Smooth muscle cell (in vitro differentiated cells): ENCODE measurements at regions not wholly inside any gene's neighbourhood (a gene's known extent, or its start where the extent isn't known, plus 50 kb on each side); places are given as distances from the start of the nearest gene placed in this dataset.

ENCODE experiments used
- DNase-seq: peaks from one replicate; lab custom pipeline; 2025; ENCODE audit not compliant: unreplicated experiment; lab: John Stamatoyannopoulos, UW
- H2AFZ ChIP-seq: fragments of 200-600 bp; sonication (generic); 2 replicates; pipeline ENCODE4 v1.6.0; 2016; ENCODE audit warnings: antibody characterized with exemption, low read depth, mild to moderate bottlenecking
- H3F3A ChIP-seq: fragments of 200-600 bp; sonication (generic); 2 replicates; pipeline ENCODE4 v1.6.0; 2017; ENCODE audit warnings: antibody characterized with exemption, low read depth
- H3K27ac ChIP-seq: fragments of 200-600 bp; sonication (generic); 2 replicates; pipeline ENCODE4 v1.5.1; 2016; ENCODE audit warnings: low read depth, mild to moderate bottlenecking
- H3K27me3 ChIP-seq: fragments of 200-600 bp; sonication (generic); 2 replicates; pipeline ENCODE4 v1.6.1; 2016; ENCODE audit warnings: low read depth, mild to moderate bottlenecking
- H3K36me3 ChIP-seq: fragments of 200-600 bp; sonication (generic); 2 replicates; pipeline ENCODE4 v1.5.1; 2016; ENCODE audit warnings: low read depth
- H3K4me1 ChIP-seq: fragments of 200-600 bp; sonication (generic); 2 replicates; pipeline ENCODE4 v1.5.1; 2016; ENCODE audit warnings: low read depth
- H3K4me2 ChIP-seq: fragments of 200-600 bp; sonication (generic); 2 replicates; pipeline ENCODE4 v1.6.0; 2016; ENCODE audit warnings: mild to moderate bottlenecking
- H3K4me3 ChIP-seq: fragments of 200-600 bp; sonication (generic); 2 replicates; pipeline ENCODE4 v1.5.1; 2016; ENCODE audit warnings: mild to moderate bottlenecking
- H3K79me2 ChIP-seq: fragments of 200-600 bp; sonication (generic); 2 replicates; pipeline ENCODE4 v1.6.0; 2016; ENCODE audit warnings: low read depth, mild to moderate bottlenecking
- H3K9ac ChIP-seq: fragments of 200-600 bp; sonication (generic); 2 replicates; pipeline ENCODE4 v1.6.0; 2016; ENCODE audit warnings: low read depth
- H3K9me3 ChIP-seq: fragments of 200-600 bp; sonication (generic); replicated peaks from 2 replicates; pipeline ENCODE4 v1.5.1; 2016; ENCODE audit warnings: low read depth
- H4K20me1 ChIP-seq: fragments of 200-600 bp; sonication (generic); 2 replicates; pipeline ENCODE4 v1.6.0; 2016; ENCODE audit warnings: low read depth
- CTCF ChIP-seq: fragments of 200-600 bp; sonication (generic); IDR thresholded peaks from 2 replicates; pipeline ENCODE4 v1.5.1; 2017; ENCODE audit warnings: borderline replicate concordance, mild to moderate bottlenecking, antibody characterized with exemption; ENCODE audit not compliant: insufficient read depth, poor library complexity, severe bottlenecking
- WGBS: methylation state at CpG from one replicate; pipeline ENCODE4 v1.1.7; 2016; ENCODE audit warnings: low lambda C conversion rate; 5-methylcytosine and 5-hydroxymethylcytosine counted together

DNA sequence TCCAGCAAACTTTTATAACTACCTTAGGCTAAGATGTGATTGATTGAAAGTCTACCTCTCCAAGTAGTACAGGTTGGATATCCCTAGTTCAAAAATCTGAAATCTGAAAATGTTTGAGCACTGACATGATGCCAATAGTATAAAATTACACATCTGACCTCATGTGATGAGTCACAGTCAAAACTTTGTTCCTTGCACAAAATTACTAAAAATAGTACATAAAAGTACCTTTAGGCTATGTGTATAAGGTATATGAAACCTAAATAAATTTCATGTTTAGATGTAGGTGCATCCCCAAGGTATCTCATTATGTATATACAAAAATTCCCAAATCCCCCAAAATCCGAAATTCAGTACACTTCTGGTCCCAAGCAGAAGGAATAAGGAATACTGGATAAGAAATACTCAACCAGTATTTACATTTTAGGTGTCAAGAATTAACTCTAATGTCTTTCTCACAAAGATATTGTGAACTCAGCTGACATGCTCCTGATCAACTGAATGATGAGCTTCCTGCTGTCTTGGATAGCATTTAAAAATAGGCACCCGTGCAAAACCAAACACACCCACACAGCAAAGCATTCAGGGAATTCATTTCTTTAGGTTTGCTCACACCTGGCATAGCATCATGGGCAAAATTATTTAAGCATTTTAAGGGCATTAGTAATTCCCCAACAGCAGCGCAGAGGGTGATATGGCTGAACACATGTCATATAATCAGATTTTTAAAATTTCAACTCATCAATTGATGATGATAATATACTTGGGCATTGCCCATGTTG is 497.4 kb upstream of the MEIS1 start:
- no peaks in the 10 kb centered on the region for H4K20me1 ChIP-seq
- no peaks in the 10 kb centered on the region for H3K79me2 ChIP-seq
- H3K4me3 ChIP-seq, result no peak overlapping the region
- no peak overlapping the region for H3K4me2 ChIP-seq
- TF ChIP-seq CTCF, result no peak
- DNase-seq, result no peak
- no peaks in the 10 kb centered on the region for H3K36me3 ChIP-seq
- no peaks in the 10 kb centered on the region for H3K4me1 ChIP-seq
- H2AFZ ChIP-seq, result no peak overlapping the region
- no peaks in the 10 kb centered on the region for H3F3A ChIP-seq
- H3K9ac ChIP-seq, result no peak overlapping the region
- WGBS, result 67% methylated on average over 3 of the region's 3 CpGs
- no peaks in the 10 kb centered on the region for H3K9me3 ChIP-seq
- H3K27me3 ChIP-seq, result peaks cover 6% of the 10 kb centered on the region
- no peak overlapping the region for H3K27ac ChIP-seq

GRCh38 chr2:65934992-65935629 is 499.8 kb upstream of the MEIS1 start:
- Histone ChIP-seq H3K9ac (no peak overlapping the region), H3K79me2 (no peaks in the 10 kb centered on the region), H3K27me3 (peaks cover 6% of the 10 kb centered on the region), H3K27ac (no peak overlapping the region), H3K4me2 (no peak overlapping the region), H3F3A (no peaks in the 10 kb centered on the region), H3K36me3 (no peaks in the 10 kb centered on the region), H2AFZ (no peak overlapping the region), H3K4me3 (no peak overlapping the region), H3K9me3 (no peaks in the 10 kb centered on the region), H3K4me1 (no peaks in the 10 kb centered on the region), H4K20me1 (no peaks in the 10 kb centered on the region)
- WGBS, result 93% methylated on average over 3 of the region's 3 CpGs
- no peak for DNase-seq
- TF ChIP-seq CTCF, result no peak

DNA sequence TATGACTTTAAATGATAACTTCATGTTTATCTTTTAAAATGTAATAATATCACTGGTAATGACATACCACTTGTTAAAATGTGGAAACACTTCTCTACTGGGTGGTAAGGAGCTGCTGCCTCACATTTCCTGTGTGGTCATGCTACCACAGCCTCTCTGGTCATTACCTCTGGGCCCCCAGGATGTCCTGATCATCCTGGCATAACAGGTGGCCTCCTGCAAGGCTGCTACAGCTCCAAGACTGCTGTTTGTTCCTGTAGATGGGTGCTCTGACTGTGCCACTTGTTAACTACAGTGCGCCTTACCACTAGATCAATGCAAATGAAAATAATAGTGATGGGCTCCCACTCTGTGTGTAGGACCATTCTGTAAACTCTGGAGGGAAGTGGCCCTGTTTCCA is 500.2 kb upstream of the SPRED2 start:
- H3K27ac ChIP-seq, result no peak overlapping the region
- H3K27me3 ChIP-seq, result peaks cover 6% of the 10 kb centered on the region
- no peaks in the 10 kb centered on the region for H3K9me3 ChIP-seq
- no peaks in the 10 kb centered on the region for H3F3A ChIP-seq
- H3K4me3 ChIP-seq, result no peak overlapping the region
- no peaks in the 10 kb centered on the region for H3K4me1 ChIP-seq
- H4K20me1 ChIP-seq, result no peaks in the 10 kb centered on the region
- no peaks in the 10 kb centered on the region for H3K36me3 ChIP-seq
- WGBS, result 100% methylated on average over 1 of the region's 1 CpG
- no peak overlapping the region for H3K4me2 ChIP-seq
- TF ChIP-seq CTCF, result no peak
- no peak overlapping the region for H3K9ac ChIP-seq
- H2AFZ ChIP-seq, result no peak overlapping the region
- no peaks in the 10 kb centered on the region for H3K79me2 ChIP-seq
- no peak for DNase-seq

GRCh38 chr2:65931056-65931455 is 498.7 kb upstream of the SPRED2 start:
- no peak overlapping the region for H3K4me2 ChIP-seq
- H3K36me3 ChIP-seq, result no peaks in the 10 kb centered on the region
- no peaks in the 10 kb centered on the region for H3K9me3 ChIP-seq

More at GRCh38 chr2:65931056-65931455, 498.7 kb upstream of the SPRED2 start:
- no peak for TF ChIP-seq CTCF
- WGBS, result 91% methylated on average over 4 of the region's 4 CpGs
- Histone ChIP-seq H3K27ac (no peak overlapping the region), H3K79me2 (no peaks in the 10 kb centered on the region), H3K9ac (no peak overlapping the region), H4K20me1 (no peaks in the 10 kb centered on the region), H3F3A (no peaks in the 10 kb centered on the region), H3K4me1 (no peaks in the 10 kb centered on the region), H3K4me3 (no peak overlapping the region), H3K27me3 (peaks cover 6% of the 10 kb centered on the region), H2AFZ (no peak overlapping the region)
- no peak for DNase-seq
